HEK293 (cell line): ENCODE measurements at regions not wholly inside any gene's neighbourhood (a gene's known extent, or its start where the extent isn't known, plus 50 kb on each side); places are given as distances from the start of the nearest gene placed in this dataset.

Experiments
- CTCF ChIA-PET: fragments of 350-600 bp; formaldehyde crosslinking; extraction: SDS; loops from one replicate; lab custom pipeline; 2021; ENCODE audit warnings: antibody characterized with exemption; lab: Yijun Ruan, JAX
- POLR2A ChIA-PET: fragments of 300-600 bp; formaldehyde crosslinking; extraction: SDS; loops from one replicate; lab custom pipeline; 2020; ENCODE audit warnings: antibody characterized with exemption, inconsistent platforms; lab: Yijun Ruan, JAX
- H3K27ac ChIP-seq: fragments of 200-500 bp; sonication (Bioruptor generic); 2 replicates; pipeline ENCODE4 v1.5.1; 2014; ENCODE audit warnings: low read depth, low read length, control low read depth, inconsistent platforms; ENCODE audit errors: extremely low read depth
- H3K36me3 ChIP-seq, 2 experiments: fragments of 200-500 bp in 1 of 2; sonication (Bioruptor generic) in 1 of 2; 1 replicate in 1 of 2; 2 replicates in 1 of 2; pipeline ENCODE4 v1.5.1; 2014 to 2017; ENCODE audit warnings: inconsistent platforms in 2 of 2, low read length in 2 of 2; ENCODE audit not compliant: control insufficient read depth in 2 of 2, insufficient read depth in 1 of 2
- H3K4me1 ChIP-seq: fragments of 200-500 bp; sonication (Bioruptor generic); 2 replicates; pipeline ENCODE4 v1.5.1; 2014; ENCODE audit warnings: mild to moderate bottlenecking, low read length, inconsistent platforms; ENCODE audit not compliant: control insufficient read depth, insufficient read depth
- H3K4me3 ChIP-seq: 2 replicates; pipeline ENCODE4 v1.5.1; 2011; ENCODE audit warnings: low read depth, mild to moderate bottlenecking, control low read depth, low read length, moderate library complexity
- H3K9me3 ChIP-seq: fragments of 200-500 bp; sonication (Bioruptor generic); 2 replicates; pipeline ENCODE4 v1.5.1; 2014; ENCODE audit warnings: low read depth, low read length, inconsistent platforms; ENCODE audit not compliant: control insufficient read depth, insufficient read depth
- GLIS1 ChIP-seq: fragments of 450-650 bp; formaldehyde crosslinking; IDR thresholded peaks from 2 replicates; pipeline ENCODE4 v1.5.1; 2016; ENCODE audit warnings: missing biosample characterization, missing genetic modification characterization
- KLF7 ChIP-seq: fragments of 450-650 bp; formaldehyde crosslinking; IDR thresholded peaks from 2 replicates; pipeline ENCODE4 v1.5.1; 2016; ENCODE audit warnings: missing biosample characterization, missing genetic modification characterization, borderline replicate concordance
- PRDM4 ChIP-seq: fragments of 450-650 bp; formaldehyde crosslinking; IDR thresholded peaks from 2 replicates; pipeline ENCODE4 v1.5.1; 2017; ENCODE audit warnings: missing biosample characterization, missing genetic modification characterization
- SALL2 ChIP-seq: fragments of 450-650 bp; formaldehyde crosslinking; IDR thresholded peaks from 2 replicates; pipeline ENCODE4 v1.5.0; 2017; ENCODE audit warnings: missing biosample characterization, mild to moderate bottlenecking, missing genetic modification characterization, borderline replicate concordance
- ZNF2 ChIP-seq: fragments of 450-650 bp; formaldehyde crosslinking; IDR thresholded peaks from 2 replicates; pipeline ENCODE4 v1.5.1; 2016; ENCODE audit warnings: missing biosample characterization, missing genetic modification characterization
- ZNF37A ChIP-seq: fragments of 450-650 bp; IDR thresholded peaks from 2 replicates; pipeline ENCODE4 v1.5.1; 2018; ENCODE audit warnings: missing biosample characterization, missing genetic modification characterization
- ZNF391 ChIP-seq: fragments of 450-650 bp; formaldehyde crosslinking; IDR thresholded peaks from 2 replicates; pipeline ENCODE4 v1.5.1; 2016; ENCODE audit warnings: low read depth, missing biosample characterization, missing genetic modification characterization, borderline replicate concordance
- ZNF423 ChIP-seq: fragments of 450-650 bp; formaldehyde crosslinking; IDR thresholded peaks from 2 replicates; pipeline ENCODE4 v1.5.1; 2016; ENCODE audit warnings: missing biosample characterization, missing genetic modification characterization
- ZNF488 ChIP-seq: fragments of 450-650 bp; formaldehyde crosslinking; IDR thresholded peaks from 2 replicates; pipeline ENCODE4 v1.5.1; 2016; ENCODE audit warnings: missing biosample characterization, missing genetic modification characterization
- ZNF621 ChIP-seq: fragments of 450-650 bp; formaldehyde crosslinking; IDR thresholded peaks from 2 replicates; pipeline ENCODE4 v1.5.1; 2017; ENCODE audit warnings: missing biosample characterization, missing genetic modification characterization
- ZNF629 ChIP-seq: fragments of 450-650 bp; formaldehyde crosslinking; IDR thresholded peaks from 2 replicates; pipeline ENCODE4 v1.5.1; 2017; ENCODE audit warnings: missing biosample characterization, missing genetic modification characterization
- ZNF664 ChIP-seq: fragments of 450-650 bp; formaldehyde crosslinking; IDR thresholded peaks from 2 replicates; pipeline ENCODE4 v1.5.1; 2016; ENCODE audit warnings: missing biosample characterization, missing genetic modification characterization
- ZNF792 ChIP-seq: fragments of 450-650 bp; formaldehyde crosslinking; IDR thresholded peaks from 2 replicates; pipeline ENCODE4 v1.5.1; 2016; ENCODE audit warnings: missing biosample characterization, missing genetic modification characterization
- ZSCAN4 ChIP-seq: fragments of 450-650 bp; formaldehyde crosslinking; IDR thresholded peaks from 2 replicates; pipeline ENCODE4 v1.5.1; 2017; ENCODE audit warnings: missing biosample characterization, missing genetic modification characterization
- TF ChIP-seq, protein P1 (sequence below): fragments of 450-650 bp; formaldehyde crosslinking; IDR thresholded peaks from 2 replicates; pipeline ENCODE4 v1.5.1; 2016; ENCODE audit warnings: missing biosample characterization, missing genetic modification characterization
- TF ChIP-seq, protein P2 (sequence below): fragments of 450-650 bp; formaldehyde crosslinking; IDR thresholded peaks from 2 replicates; pipeline ENCODE4 v1.5.1; 2016; ENCODE audit warnings: missing biosample characterization, missing genetic modification characterization

- ChIA-PET CTCF (no interaction called here), POLR2A (no interaction called here)
- Histone ChIP-seq H3K4me1 (no peaks in the 10 kb centered on the region), H3K36me3 (no peaks in the 10 kb centered on the region), H3K27ac (no peak overlapping the region), H3K9me3 (no peaks in the 10 kb centered on the region), H3K4me3 (no peak overlapping the region)
- TF ChIP-seq ZNF391 (tag by site-specific recombination) (no peak), ZNF488 (tag by site-specific recombination) (no peak), ZNF37A (tag by site-specific recombination) (no peak), ZSCAN4 (tag by site-specific recombination) (no peak), ZNF2 (tag by site-specific recombination) (no peak)
- TF ChIP-seq, protein P1, sequence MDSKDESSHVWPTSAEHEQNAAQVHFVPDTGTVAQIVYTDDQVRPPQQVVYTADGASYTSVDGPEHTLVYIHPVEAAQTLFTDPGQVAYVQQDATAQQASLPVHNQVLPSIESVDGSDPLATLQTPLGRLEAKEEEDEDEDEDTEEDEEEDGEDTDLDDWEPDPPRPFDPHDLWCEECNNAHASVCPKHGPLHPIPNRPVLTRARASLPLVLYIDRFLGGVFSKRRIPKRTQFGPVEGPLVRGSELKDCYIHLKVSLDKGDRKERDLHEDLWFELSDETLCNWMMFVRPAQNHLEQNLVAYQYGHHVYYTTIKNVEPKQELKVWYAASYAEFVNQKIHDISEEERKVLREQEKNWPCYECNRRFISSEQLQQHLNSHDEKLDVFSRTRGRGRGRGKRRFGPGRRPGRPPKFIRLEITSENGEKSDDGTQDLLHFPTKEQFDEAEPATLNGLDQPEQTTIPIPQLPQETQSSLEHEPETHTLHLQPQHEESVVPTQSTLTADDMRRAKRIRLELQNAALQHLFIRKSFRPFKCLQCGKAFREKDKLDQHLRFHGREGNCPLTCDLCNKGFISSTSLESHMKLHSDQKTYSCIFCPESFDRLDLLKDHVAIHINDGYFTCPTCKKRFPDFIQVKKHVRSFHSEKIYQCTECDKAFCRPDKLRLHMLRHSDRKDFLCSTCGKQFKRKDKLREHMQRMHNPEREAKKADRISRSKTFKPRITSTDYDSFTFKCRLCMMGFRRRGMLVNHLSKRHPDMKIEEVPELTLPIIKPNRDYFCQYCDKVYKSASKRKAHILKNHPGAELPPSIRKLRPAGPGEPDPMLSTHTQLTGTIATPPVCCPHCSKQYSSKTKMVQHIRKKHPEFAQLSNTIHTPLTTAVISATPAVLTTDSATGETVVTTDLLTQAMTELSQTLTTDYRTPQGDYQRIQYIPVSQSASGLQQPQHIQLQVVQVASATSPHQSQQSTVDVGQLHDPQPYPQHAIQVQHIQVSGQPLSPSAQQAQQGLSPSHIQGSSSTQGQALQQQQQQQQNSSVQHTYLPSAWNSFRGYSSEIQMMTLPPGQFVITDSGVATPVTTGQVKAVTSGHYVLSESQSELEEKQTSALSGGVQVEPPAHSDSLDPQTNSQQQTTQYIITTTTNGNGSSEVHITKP: no peak
These were observed 464.8 kb downstream of the CBLN4 start for GRCh38 chr20:55540486-55540885.

- CTCF ChIA-PET: no interaction called here
- Histone ChIP-seq H3K4me1 (no peaks in the 10 kb centered on the region), H3K36me3 (no peaks in the 10 kb centered on the region), H3K4me3 (no peak overlapping the region), H3K27ac (no peak overlapping the region), H3K9me3 (no peaks in the 10 kb centered on the region)
- TF ChIP-seq ZNF629 (tag by site-specific recombination) (no peak), ZNF792 (tag by site-specific recombination) (no peak), ZNF664 (no peak), GLIS1 (tag by site-specific recombination) (no peak), ZNF423 (tag by site-specific recombination) (no peak), KLF7 (tag by site-specific recombination) (no peak), ZNF621 (tag by site-specific recombination) (no peak)
- TF ChIP-seq, protein P2, sequence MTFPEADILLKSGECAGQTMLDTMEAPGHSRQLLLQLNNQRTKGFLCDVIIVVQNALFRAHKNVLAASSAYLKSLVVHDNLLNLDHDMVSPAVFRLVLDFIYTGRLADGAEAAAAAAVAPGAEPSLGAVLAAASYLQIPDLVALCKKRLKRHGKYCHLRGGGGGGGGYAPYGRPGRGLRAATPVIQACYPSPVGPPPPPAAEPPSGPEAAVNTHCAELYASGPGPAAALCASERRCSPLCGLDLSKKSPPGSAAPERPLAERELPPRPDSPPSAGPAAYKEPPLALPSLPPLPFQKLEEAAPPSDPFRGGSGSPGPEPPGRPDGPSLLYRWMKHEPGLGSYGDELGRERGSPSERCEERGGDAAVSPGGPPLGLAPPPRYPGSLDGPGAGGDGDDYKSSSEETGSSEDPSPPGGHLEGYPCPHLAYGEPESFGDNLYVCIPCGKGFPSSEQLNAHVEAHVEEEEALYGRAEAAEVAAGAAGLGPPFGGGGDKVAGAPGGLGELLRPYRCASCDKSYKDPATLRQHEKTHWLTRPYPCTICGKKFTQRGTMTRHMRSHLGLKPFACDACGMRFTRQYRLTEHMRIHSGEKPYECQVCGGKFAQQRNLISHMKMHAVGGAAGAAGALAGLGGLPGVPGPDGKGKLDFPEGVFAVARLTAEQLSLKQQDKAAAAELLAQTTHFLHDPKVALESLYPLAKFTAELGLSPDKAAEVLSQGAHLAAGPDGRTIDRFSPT (tag by site-specific recombination): no peak
- POLR2A ChIA-PET: no interaction called here
These were observed 465.3 kb downstream of the CBLN4 start for GRCh38 chr20:55540013-55540412.

DNA sequence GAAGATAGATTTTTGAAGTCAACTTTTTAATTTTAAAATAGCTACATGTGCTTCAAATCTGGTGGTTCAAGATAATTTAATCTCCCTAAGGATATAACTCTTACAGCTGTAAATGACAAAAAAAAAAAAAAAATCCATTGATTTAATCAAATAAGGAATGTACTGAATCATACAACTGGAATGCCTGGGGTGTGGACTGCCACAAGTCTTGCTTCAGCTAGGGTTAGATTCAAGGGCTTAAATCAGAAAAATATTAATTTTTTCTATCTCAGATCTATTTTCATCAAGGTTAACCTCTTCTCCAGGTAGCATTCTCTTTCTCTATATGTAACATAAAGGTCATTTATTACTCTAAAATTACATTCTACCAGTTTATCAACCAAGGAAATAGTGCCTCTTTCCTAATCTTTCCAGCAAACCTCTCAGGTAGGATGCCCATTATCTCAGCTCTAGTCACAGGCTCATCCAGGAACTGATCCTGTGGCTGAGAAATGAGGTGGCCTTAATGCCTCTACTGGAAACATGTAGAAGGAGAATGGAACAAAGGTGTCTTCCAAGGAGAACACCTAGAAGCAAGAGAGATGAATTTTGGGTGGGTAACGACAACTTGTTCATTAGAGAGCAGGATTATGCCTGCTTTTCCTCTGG, 466.9 kb downstream of the CBLN4 start:
- no peaks in the 10 kb centered on the region for H3K36me3 ChIP-seq
- no peak overlapping the region for H3K4me3 ChIP-seq
- H3K9me3 ChIP-seq: no peaks in the 10 kb centered on the region
- H3K4me1 ChIP-seq: no peaks in the 10 kb centered on the region
- H3K27ac ChIP-seq: no peak overlapping the region
- POLR2A ChIA-PET: no interaction called here
- CTCF ChIA-PET: no interaction called here
- TF ChIP-seq SALL2 (no peak), PRDM4 (tag by site-specific recombination) (no peak)
